DMS153 (cell line): ENCODE measurements at regions not wholly inside any gene's neighbourhood (a gene's known extent, or its start where the extent isn't known, plus 50 kb on each side); places are given as distances from the start of the nearest gene placed in this dataset.

Source experiments
- DNase-seq: peaks from one replicate; lab custom pipeline; 2025; lab: John Stamatoyannopoulos, UW

GRCh38 chr2:226620176-226620575 is 179.4 kb downstream of the IRS1 start:
- DNase-seq = no peak

- no peak for DNase-seq
These were observed 179.9 kb downstream of the IRS1 start for GRCh38 chr2:226619707-226620106.

DNA sequence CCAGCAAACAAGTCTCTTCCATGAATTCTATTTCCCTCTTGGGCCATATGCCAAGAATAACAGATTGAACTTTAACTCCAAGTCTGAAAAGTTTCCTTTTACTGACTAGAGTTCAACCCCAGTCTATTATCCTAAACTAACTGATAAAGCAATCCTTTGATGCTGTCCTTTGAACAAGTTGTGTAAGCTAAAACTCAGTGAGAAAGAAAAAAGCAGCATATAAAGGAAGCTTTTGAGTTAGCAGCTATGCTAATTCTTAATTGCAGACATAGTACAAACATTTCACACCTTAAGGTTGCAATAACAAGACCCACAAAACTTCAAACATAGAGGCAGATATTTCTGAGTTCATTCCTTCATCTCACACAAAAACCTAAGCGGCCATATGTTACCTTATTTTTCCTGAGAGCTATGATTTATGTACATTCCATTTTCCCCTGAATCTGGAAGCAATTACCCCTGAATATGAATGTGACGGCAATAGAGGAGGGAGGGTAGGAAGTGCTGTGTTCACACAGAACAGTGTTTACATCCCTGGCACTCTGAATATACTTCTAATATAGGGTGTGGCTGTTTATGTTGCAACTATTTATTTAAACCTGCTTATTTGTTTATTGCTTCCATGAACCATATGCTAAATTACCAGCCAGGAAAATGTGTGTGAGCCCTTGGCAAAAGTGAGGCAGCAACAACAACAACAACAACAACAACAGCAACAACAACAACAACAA is 180.6 kb downstream of the IRS1 start:
- no peak for DNase-seq

- DNase-seq = no peak
These were observed 181.1 kb downstream of the IRS1 start for GRCh38 chr2:226618544-226618874.

DNA sequence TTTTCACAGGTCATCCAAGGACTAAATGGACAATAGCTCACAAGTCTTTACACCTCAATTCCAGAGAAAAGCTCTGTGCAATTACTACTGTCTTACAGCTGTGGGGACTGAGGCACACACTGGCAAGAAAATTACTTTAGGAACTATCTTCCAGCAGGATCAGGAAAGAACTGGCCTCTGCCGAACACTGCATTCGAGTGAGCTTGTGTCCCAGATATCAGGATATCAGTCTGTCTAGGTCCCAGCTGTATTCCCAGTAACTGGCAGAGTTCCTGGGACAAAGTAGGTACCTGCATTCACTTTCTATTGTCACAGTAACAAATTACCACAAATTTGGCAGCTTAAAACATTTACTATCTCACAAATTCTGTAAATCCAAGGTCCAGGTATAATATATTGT is 183.7 kb downstream of the IRS1 start:
- DNase-seq = no peak

DNA sequence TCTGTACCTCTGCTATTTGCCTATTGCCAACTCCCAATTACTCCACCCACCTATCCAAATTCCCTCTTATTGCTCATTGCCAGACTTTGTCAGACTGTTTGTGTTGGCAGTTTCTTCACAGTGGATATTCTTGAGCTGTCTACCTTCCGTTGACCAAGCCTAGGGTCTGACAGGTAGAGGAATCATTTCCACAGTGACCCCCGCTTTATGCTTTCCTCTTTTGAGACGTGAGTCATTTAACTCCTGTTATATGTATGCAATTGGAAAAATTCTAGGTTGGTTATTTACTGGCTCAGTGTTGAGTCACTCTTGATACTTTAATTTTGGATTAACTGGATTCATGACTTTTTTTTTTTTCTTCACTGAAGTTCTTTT is 187.7 kb downstream of the IRS1 start:
- no peak for DNase-seq

- no peak for DNase-seq
These were observed 188.2 kb downstream of the IRS1 start for GRCh38 chr2:226611196-226611943.

DNA sequence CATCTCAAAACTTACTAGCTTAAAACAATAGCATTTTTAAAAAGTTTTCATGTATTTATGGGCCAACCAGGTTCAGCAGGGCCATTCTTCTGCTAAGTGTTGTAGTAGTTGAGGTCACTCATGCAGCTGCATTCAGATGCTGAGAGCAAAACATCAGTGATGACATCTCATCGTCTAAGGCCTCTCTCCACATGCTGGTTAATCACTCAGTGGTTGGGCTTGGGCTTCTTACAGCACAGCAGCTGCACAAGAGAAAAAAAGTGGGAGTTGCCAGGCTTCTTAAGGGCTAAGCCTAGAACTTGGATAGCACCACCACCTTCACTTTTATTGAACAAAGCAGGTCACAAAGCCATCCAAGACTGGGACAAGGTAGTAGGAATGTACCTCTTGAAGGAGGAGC is 190.3 kb downstream of the IRS1 start:
- DNase-seq = no peak

GRCh38 chr2:226608451-226608850 is 191.2 kb downstream of the IRS1 start:
- no peak for DNase-seq

DNA sequence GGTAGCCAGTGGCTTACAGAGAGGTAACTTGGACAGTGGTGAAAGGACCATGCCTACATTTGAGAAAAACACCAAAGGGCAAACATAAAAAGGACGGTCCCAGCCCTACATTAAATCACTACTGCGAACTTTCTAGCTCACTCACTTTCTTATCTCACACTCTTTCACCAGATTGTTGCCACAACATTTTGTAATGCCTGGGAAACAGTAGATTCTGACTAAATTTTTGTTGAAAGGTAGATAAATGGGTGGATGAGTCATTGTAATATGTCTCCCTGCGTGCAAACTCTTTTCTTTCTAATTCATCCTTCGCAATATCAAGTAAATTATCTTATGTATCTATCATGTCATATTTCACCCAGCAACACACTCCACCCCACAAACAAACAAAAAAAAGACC is 192.2 kb downstream of the IRS1 start:
- no peak for DNase-seq

- DNase-seq = no peak
These were observed 194.0 kb downstream of the IRS1 start for GRCh38 chr2:226605642-226606041.

DNA sequence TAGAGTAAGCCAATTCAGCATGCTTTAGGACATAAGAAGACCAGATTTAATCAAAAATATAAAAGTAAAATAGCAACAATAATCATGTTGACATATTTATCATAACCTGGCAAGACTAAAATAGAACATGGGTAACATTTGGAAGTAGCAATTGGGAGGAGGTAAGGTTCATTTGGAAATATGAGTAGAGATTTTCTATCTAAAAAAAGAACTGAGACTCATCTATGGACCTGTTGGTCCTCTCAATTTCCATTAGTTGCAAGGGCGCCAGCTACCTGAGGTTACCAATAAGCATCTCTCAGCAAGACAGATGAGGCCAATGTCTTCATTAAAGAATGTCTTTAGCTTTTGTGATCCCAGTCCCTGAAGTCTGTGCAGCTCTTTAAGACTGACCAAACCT is 196.0 kb downstream of the IRS1 start:
- DNase-seq = no peak

GRCh38 chr2:226601881-226602662 is 197.5 kb downstream of the IRS1 start:
- DNase-seq = no peak

DNA sequence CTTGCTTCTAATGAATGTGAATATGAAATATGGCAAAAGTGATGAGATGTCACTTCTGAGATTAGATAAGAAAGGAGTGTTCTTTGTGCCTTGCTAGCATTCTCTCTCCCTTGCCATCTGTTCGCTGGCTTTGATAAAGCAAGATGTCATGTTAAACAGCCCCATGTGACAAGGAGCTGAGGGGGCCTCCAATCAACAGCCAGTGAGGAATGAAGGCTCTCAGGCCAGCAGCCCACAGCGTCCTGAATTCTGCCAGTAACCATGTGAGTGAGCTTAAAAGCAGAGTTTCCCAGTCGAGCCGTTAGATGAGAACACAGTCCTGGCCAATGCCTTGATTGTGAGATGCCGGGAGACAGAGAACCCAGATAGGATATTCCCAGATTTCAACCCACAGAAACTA is 198.8 kb downstream of the IRS1 start:
- no peak for DNase-seq

DNA sequence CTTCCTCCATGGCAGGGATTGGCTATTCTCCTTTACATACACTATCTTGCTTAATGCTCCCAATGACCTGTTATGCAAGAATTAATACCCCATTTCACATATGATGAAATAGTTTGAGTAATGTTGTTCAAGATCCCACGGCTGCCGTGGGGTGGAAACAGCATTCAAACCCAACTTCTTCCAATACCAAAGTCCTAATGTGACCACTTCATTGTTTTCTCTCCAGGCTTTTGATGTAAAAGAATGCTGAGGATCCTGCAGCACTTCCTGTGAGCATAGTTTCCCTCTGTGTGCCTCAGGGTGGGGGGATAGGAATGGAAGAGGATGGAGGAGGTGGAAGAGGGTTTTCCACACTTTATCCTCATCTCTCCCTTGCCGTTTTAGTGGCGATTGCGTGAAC is 199.4 kb downstream of the IRS1 start:
- DNase-seq = no peak

DNA sequence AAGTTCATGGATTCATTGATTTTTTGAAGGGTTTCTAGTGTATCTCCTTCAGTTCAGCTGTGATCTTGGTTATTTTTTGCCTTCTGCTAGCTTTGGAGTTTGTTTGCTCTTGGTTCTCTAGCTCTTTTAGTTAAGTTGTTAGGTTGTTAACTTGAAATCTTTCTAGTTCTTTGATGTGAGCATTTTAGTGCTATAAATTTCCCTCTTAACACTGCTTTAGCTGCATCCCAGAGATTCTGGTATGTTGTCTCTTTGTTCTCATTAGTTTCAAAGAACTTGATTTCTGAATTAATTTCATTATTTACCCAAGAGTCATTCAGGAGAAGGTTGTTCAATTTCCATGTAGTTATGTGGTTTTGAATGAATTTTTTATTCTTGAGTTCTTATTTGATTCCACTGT is 210.6 kb downstream of the IRS1 start:
- DNase-seq = no peak

DNA sequence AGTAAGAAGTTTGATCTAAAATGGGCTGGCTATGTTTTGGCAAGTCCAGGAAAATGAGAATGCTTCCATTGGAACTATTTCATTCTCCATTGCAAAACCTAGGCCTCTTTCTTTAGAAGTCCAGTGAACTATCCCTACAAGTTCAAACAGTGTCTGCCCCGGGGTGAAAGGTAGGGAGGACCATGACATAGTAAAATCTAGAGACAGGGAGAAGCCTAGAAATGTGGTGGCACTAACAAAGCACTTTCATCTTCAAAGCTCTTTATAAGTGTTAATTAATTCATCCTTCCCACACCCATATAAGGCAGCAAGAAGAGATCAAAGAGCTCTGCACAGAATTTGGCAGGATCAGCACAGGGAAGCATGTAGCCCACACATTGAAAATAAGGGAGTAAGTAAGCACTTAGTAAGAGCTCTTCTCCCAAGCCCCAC is 214.5 kb downstream of the IRS1 start:
- no peak for DNase-seq

GRCh38 chr2:226584518-226585055 is 215.0 kb downstream of the IRS1 start:
- no peak for DNase-seq

DNA sequence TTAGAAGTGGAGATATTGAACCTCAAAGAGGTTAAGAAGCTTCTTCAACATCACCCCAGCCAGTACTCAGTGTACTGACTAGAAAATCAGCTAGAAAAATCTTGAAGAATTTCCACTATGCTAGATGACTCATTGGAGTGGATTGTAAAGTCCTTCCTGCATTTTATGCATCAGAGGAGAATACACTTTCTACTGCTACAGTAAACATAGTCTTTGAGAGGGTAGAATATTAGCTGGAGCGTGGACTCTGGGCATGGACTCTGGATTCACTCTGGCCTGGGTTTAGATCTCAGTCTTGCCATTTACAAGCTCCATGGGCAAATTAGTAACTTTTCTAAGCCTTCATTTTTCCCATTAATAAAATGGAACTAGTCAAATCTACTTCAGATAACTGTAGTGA is 215.9 kb downstream of the IRS1 start:
- DNase-seq = no peak

DNA sequence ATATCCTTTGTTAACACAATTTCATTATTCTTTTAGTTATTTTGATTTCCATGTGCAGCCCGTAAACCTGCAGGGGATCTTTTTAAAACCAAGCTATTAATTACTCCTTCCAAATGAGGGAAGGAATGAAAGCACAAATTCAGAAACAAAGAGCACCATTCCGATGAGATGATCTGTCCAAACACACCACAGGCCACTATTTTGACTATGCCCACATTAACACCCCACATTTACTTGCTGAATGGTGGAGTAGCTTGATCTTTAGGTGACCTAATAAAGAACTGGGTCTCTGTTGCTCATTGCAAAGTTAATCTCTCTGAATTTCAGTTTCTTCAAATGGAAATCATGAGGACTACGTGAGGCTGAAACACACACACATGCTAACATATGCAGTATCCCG is 218.0 kb downstream of the IRS1 start:
- no peak for DNase-seq

- DNase-seq = no peak
These were observed 218.6 kb downstream of the IRS1 start for GRCh38 chr2:226581004-226581403.

- DNase-seq = no peak
These were observed 219.2 kb downstream of the IRS1 start for GRCh38 chr2:226580403-226580802.

GRCh38 chr2:226579519-226579918 is 220.1 kb downstream of the IRS1 start:
- no peak for DNase-seq
